ENCODE measurements at regions not wholly inside any gene's neighbourhood (a gene's known extent, or its start where the extent isn't known, plus 50 kb on each side); places are given as distances from the start of the nearest gene placed in this dataset.
A peak's percentile ranks its signal among the peaks of the same experiment; 100 is the strongest.

DNA sequence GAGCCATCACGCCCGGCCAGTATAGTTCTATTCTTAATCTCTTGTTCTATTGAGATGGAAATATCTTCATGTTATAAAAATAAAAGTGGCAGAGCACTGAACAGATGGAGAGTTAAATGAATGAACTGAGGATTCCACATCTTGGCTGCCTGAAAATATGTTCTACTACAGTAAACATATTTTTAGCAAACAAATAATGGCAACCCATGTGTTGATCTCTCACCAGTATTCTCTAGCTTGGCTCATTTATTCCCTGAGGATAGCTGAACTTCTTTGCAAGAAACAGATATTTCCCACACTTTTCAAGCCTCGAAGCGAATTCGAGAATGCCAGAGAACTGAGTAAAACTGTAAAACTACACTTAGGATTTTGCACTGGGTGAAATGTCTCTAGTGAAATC is 58.9 kb downstream of the DIRAS3 start:
- Histone ChIP-seq H3K4me3 (no peak overlapping the region), H3K27me3 (replicated peaks; ENCODE audit: insufficient read depth) (no peaks in the 10 kb centered on the region), H3K36me3 (no peaks in the 10 kb centered on the region), H3K9me3 (peaks cover 3% of the 10 kb centered on the region), H3K27ac (no peak overlapping the region), H3K4me1 (ENCODE audit: control insufficient read depth in 1 of 2, low read depth in 2 of 2) (no peaks in the 10 kb centered on the region)
- TF ChIP-seq, protein P1, sequence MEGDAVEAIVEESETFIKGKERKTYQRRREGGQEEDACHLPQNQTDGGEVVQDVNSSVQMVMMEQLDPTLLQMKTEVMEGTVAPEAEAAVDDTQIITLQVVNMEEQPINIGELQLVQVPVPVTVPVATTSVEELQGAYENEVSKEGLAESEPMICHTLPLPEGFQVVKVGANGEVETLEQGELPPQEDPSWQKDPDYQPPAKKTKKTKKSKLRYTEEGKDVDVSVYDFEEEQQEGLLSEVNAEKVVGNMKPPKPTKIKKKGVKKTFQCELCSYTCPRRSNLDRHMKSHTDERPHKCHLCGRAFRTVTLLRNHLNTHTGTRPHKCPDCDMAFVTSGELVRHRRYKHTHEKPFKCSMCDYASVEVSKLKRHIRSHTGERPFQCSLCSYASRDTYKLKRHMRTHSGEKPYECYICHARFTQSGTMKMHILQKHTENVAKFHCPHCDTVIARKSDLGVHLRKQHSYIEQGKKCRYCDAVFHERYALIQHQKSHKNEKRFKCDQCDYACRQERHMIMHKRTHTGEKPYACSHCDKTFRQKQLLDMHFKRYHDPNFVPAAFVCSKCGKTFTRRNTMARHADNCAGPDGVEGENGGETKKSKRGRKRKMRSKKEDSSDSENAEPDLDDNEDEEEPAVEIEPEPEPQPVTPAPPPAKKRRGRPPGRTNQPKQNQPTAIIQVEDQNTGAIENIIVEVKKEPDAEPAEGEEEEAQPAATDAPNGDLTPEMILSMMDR (IDR thresholded peaks at IDR 0.05): no peak
- ATAC-seq (ENCODE audit: insufficient number of reproducible peaks, low FRiP score, low read depth): no peak
- DNase-seq (ENCODE audit: low spot score): no peak

DNA sequence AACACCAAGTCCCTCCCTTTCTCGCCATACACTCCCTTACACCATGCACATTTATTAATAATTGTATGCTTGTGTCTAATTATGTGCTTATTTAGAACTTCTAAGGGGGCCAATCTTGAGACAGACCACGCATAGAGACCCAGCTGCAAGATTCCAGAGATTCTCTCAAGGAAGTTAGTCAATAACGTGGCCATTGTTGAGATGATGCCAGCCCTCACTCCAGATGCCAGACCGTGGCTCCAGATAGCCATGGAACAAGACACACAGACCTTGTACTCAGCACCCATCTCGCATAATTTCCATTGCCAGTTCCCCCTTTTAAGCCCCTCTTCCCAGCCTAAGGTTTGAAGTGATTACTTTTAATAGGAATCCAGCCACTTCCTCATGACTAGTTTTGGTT is 62.4 kb downstream of the DIRAS3 start:
- no peak for ATAC-seq (ENCODE audit: insufficient number of reproducible peaks, low FRiP score, low read depth)
- H3K27me3 ChIP-seq (replicated peaks; ENCODE audit: insufficient read depth): no peaks in the 10 kb centered on the region
- H3K9me3 ChIP-seq: no peaks in the 10 kb centered on the region
- no peaks in the 10 kb centered on the region for H3K36me3 ChIP-seq
- H3K4me1 ChIP-seq (ENCODE audit: control insufficient read depth in 1 of 2, low read depth in 2 of 2): peaks cover 0 to 16% of the 10 kb centered on the region in 2 donors
- no peak for DNase-seq (ENCODE audit: low spot score)
- H3K4me3 ChIP-seq: no peak overlapping the region
- H3K27ac ChIP-seq: no peak overlapping the region
- TF ChIP-seq, protein P1 (IDR thresholded peaks at IDR 0.05): no peak

DNA sequence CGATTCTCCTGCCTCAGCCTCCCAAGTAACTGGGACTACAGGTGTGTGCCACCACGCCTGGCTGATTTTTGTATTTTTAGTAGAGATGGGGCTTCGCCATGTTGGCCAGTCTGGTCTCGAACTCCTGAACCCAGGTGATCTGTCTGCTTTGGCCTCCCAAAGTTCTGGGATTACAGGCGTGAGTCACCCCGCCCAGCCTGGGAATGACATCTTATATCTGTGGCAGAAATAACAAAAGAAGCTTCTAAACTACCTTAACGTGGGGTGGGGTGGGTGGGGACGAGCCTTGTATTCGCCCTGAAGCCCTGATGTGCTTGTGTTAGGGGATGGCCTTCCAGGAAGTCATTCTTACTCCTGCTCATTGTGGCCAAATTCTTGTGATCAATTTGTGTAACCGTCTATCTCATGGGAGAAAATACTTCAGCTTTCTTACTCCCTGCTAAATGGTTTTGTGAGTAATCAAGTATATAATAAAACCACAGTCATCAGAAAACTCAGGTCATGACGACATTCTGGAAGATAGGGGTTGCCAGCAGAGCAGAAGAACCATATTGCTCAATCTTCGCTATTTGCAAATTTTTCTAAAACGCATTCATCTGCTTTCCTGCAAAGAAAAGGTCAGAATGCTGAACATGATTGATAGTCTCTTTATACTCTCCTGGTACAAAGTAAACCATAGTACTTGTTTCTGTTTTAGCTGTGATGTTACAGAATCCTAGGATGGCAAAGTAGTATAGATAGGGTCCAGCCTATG is 63.2 kb downstream of the DIRAS3 start:
- Histone ChIP-seq H3K9me3 (no peaks in the 10 kb centered on the region), H3K27me3 (replicated peaks; ENCODE audit: insufficient read depth) (no peaks in the 10 kb centered on the region), H3K27ac (no peak overlapping the region), H3K36me3 (no peaks in the 10 kb centered on the region), H3K4me3 (no peak overlapping the region), H3K4me1 (ENCODE audit: control insufficient read depth in 1 of 2, low read depth in 2 of 2) (peaks cover 0 to 20% of the 10 kb centered on the region in 2 donors)
- no peak for DNase-seq (ENCODE audit: low spot score)
- no peak for ATAC-seq (ENCODE audit: insufficient number of reproducible peaks, low FRiP score, low read depth)
- TF ChIP-seq, protein P1 (IDR thresholded peaks at IDR 0.05): no peak

DNA sequence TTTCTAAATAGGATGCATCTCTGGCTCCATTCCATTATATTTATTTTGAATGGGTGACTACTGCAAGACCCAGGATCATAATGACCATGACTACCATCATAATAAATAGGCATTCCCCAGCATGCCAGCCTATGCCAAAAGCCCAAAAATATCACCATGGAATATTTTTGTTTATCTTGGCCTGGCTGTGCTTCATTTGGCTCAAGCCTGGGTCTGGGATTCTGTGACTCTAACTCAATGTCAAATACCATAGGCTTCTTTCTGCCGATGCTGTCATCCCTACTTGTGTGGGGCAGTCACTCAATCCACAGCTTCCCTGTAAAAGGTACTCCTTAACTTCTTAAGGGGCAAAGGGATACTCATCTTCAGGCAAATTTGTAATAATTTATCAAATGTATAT is 66.6 kb downstream of the DIRAS3 start:
- no peak for DNase-seq (ENCODE audit: low spot score)
- Histone ChIP-seq H3K4me1 (ENCODE audit: control insufficient read depth in 1 of 2, low read depth in 2 of 2) (peaks cover 0 to 20% of the 10 kb centered on the region in 2 donors), H3K27ac (no peak overlapping the region), H3K4me3 (no peak overlapping the region), H3K27me3 (replicated peaks; ENCODE audit: insufficient read depth) (no peaks in the 10 kb centered on the region), H3K9me3 (no peaks in the 10 kb centered on the region), H3K36me3 (no peaks in the 10 kb centered on the region)
- TF ChIP-seq, protein P1 (IDR thresholded peaks at IDR 0.05): no peak
- ATAC-seq (ENCODE audit: insufficient number of reproducible peaks, low FRiP score, low read depth): peak; percentile 86

DNA sequence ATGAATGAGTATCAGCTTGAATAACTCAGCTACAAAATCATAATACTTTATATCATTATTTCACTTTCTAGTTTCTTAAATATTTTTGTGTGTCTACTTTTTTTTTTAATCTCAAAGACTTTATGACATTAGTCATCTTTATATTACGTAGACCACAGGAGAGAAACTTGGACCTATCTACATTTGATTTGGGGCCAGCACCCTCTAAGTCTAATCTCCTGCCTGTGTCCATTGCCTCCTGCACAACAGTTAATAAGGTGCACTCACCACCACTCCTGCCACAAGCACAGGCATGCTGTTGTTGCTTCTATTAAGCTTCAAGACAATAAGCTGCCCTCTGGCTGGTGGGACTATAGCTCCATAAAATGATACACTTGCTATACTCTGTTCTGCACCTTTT is 70.4 kb downstream of the DIRAS3 start:
- H3K9me3 ChIP-seq: no peaks in the 10 kb centered on the region
- TF ChIP-seq, protein P1 (IDR thresholded peaks at IDR 0.05): no peak
- peaks cover 0 to 34% of the 10 kb centered on the region in 2 donors for H3K4me1 ChIP-seq (ENCODE audit: control insufficient read depth in 1 of 2, low read depth in 2 of 2)
- H3K4me3 ChIP-seq: no peak overlapping the region
- DNase-seq (ENCODE audit: low spot score) (no peak), ATAC-seq (ENCODE audit: insufficient number of reproducible peaks, low FRiP score, low read depth) (no peak)
- no peaks in the 10 kb centered on the region for H3K27me3 ChIP-seq (replicated peaks; ENCODE audit: insufficient read depth)
- H3K27ac ChIP-seq: no peak overlapping the region
- H3K36me3 ChIP-seq: no peaks in the 10 kb centered on the region
